Stimulated activated CD4-positive, alpha-beta T cell treated with anti-CD3 and anti-CD28 coated beads, Interleukin-12 subunit alpha, Interleukin-12 subunit beta, amount 100 ng/mL, for 48 hours (primary cell): ENCODE measurements at regions not wholly inside any gene's neighbourhood (a gene's known extent, or its start where the extent isn't known, plus 50 kb on each side); places are given as distances from the start of the nearest gene placed in this dataset.

Experiments used
- DNase-seq, 3 donors: peaks; one replicate each; pipeline ENCODE4 v3.0.0-alpha.2; 2020; ENCODE audit warnings: low read depth in 2 of 3, low spot score in 1 of 3

DNA sequence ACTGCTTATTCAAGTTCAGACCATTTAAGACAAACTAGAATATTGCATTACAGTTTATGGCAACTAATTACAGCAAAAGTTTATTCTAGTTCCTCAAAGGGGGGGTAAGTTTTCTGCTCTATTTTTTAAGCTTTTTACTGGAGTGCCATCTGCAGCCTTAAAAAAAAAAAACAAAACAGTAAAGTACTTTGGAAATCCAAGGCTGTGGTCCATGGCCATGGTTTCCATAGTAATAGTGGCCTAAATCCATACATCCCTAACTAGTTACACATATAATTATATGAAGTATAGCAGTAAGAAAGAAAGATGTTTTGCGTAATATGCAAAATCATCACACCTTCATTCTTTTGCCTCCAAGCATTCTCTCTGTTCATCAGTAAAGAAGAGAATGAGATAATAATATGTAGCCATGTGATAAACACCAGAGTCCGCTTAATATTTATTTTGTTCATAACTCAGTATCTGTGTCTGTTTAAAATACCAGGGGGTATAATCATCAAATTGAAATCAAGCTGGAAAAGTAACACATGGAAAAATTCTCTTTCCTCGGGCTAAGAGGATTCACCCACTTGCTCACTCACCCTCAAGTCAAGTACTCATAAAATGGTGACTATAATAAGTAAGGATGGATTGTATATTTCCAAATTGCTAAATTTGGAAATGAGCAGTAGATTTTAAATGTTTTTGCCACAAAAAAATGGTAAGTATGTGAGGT is 301.1 kb upstream of the RND3 start:
- DNase-seq = no peak

DNA sequence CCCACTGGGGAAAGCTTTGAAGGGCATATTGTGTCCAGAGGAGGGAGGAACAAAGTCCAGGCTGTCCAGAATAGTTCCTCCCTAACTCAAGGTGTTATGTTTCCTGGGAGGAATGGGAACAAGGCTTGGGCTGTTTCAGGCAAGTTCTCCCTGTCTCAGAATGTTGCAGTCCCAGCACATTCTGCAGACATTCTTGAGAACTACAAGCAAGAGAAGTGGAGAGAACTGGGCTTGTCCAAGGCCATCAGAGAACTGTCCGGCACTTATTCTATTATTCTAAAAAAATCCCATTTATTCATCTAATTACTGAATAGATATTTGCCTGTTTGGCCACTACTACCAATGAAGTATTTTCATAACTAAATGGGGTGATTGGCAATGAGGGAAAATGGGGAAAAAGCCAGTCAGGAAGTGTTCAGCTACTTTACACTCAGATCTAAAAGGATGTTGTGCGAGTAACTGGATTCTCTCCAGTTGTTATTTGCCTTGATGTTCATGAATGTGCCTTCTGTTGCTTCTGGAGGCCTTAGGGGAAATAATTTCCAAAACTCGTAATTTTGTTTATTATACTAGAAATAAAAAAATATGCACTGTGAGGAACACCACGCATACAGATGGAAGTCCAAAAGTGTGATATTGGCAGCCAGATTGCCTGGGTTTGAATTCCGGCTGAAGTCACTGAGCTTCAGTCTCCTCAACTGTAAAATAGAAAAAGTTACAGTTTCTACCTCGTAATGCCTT is 300.1 kb upstream of the RND3 start:
- DNase-seq = no peak

DNA sequence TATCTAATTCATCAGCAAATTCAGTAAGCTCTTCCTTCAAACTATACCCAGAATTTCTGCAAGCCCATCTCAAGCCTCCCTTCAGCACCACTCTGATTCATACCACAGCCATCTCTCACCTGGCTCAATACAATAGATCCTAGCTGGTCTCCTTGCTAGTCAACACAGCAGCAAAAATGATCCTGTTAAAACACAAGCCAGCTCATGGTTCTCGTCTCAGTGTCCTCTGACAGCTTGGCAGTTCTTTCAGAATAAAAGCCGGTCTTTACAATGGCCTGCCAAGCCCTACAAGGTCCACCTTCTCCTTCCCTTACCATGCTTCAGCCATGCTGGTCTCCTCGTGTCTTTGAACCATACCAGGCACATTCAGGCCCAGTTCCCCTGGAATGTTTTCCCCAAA is 296.9 kb upstream of the RND3 start:
- DNase-seq = no peak

DNA sequence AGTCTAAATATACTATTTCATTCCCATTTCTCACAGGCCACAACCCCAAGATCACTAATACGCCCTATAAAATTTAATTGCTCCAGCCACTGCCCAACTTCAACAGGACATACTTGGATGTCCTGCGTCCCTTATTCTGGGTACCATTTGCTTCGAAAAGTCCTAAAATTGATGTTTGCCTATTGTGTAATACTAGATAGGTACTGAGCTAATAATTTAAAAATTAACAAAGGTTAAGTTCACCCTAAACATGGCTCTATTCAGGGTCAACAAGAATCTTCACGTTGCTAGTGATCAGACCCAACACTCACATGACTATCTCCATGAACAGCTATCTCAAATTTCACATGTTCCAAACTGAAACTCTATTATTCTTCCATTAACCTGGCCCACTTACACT is 296.4 kb upstream of the RND3 start:
- DNase-seq = no peak

DNA sequence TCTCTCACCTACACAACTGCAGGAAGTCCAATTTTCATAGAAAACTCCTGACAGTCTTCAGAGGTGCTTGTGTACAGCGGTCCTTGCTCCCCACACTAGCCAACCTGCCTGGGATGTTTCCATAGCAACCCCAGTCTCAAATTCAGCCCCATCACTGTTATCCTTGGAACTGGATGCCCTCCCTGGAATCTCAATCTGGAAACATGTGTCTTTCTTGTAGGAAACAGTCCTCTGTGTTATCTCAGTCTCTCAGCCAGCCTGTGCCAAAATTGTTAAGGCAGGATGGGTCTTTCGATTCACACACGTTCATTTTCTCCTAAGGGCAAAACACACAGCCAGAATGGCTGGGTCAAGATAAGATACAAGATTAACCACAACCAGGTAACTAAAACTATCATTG is 295.5 kb upstream of the RND3 start:
- DNase-seq = no peak

DNA sequence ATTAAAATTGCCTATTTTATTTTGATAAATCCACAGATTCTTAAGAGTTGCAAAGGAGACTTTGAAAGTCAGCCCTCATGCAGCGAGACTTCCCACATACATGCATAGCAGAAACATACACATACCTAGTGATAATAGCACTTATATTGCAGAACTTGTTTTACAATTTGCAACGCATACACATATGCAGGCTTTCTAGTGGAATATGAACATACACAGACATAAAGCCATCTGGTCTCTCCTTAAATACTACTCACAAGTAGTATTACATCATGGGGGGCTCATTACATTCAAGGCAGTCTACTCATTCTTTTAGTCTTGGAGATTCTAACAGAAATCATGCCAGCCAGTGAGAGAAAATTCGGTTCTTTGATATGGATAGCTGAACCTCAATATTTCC is 295.1 kb upstream of the RND3 start:
- no peak for DNase-seq

DNA sequence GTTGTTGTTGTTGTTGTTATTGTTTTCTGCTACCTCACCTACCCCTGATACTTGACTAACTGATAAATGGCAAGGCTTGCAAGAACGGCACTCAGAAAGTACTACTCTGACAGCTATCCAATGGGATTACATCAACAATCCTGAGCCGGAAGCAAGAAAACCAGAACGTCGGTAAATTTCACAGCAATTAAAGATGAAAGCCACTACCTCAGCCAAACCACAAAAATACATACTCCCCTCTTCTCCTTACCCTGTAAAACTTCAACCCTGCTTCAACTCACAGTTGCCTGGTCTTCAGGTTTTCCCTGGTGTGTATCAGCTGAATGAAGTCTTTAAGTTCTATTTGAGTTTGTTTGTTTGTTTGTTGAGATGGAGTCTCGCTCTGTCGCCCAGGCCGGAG is 293.7 kb upstream of the RND3 start:
- DNase-seq = no peak

DNA sequence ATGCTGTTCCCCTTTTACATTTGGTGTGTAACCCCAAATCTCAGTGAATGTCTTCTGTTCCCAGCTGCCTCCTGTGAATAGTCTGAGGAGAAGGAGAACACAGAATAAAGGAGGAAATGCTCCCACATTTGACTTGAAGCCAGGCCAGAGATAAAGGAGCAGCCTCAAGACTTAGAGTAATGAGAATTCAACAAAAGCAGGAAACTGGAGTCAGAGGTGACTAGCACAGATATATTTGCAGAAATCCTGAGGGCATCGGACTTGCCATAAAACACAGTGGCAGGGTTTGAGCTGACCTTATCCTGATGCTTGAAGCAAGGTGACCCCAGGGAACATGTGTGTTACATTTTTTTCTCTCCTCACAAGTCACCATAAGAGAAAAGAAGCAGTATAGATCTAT is 291.4 kb upstream of the RND3 start:
- DNase-seq = no peak

DNA sequence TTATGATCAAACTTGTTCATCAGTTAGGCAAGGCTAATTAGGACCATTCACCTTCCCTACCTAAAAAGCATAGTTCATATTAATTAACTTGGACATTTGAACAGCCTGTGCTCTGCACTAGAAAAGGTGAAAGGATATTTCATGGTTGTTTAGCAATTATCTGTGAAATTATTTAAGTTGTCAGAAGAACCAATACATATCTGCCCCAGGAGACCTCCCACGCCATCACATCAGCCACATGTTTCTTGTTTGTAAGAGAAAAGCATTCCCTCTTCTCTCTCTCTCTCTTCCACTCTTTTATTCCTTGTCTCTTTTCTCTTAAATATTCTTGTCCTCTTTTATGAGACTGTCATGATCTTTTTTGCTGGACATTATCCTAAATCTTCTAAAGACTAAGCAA is 282.0 kb upstream of the RND3 start:
- no peak for DNase-seq

DNA sequence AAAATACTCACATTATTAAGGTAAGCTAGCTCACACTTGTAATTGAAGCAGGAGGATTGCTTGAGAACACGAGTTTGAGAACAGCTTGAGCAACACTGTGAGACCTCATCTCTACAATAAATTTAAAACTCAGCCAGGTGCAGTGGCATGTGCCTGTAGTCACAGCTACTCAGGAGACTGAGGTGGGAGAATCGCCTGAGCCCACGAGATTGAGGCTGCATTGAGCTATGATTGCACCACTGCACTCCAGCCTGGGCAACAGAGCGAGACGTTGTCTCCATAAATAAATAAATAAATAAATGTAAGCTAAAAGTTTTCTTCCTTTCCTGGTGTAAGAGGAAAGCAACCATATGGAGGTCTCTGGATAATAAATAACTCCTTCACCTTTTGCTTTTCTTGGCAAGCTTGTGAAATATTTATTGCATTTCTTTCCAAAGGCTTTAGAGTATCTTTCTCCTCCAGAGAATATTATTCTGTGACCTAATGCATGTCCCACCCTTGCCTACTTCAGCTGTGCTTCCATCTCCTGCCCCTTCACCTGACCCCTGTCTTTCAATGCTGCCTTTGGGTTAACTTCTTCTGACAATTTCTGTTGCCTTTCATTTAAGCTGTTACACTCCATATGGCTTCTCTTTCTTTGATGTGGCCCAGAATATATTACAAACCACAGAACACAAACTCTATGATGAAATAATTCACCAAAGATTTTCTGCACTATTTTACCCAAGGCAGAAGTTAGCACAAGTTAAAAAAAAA is 280.7 kb upstream of the RND3 start:
- DNase-seq = no peak

DNA sequence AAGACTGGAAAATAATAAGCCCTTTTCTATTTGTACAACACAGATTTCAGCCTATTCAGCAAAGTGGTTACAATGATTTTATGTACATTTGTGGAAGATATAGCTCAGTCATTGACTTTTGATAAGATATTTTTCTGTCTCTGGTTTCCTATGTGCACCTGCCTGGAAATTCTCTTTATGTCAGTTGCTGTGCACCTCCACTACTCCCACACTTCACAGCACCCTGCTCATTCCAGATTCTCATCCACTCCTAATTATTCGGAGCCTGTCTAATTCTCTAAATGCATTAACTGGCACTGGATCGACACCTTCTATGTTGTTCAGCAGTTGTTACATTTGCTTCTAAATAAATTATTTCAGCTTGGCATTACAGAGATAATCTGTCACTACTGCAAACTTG is 275.1 kb upstream of the RND3 start:
- DNase-seq = no peak

DNA sequence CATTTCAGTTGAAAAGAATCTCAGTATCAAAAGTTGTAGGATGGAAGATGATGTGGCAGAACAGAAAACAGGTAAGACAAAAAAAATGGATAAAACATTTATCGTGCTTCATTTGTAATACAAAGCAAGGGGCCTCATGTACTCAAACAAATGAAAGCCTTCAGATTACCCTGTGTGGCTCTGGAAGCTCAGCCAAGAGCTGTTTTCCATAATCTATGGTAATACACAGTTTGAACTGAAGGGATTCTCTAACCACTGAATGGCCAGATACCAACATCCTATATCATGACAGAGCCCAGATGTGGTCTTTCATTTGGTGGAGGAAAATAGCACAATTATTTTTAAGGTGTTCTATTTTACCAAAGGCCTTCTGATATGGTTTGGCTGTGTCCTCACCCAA is 272.1 kb upstream of the RND3 start:
- DNase-seq = no peak

DNA sequence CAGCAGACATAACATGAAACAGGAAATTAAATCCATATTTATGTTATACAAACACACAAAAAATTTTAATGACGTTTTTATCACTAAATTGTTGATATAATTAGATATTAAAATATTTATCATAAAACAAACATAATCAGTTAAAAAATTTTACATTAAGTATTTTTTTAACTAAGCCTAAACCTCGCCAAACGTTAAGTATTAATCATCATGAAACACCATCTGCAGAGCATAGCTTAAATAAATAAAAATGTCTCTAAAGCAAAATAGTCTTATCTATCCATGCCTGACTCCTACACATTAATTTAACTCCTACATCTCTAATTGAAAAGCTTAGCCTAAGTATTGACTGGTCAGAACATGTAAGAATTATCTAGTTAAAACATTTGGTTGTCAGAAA is 271.6 kb upstream of the RND3 start:
- DNase-seq = no peak

DNA sequence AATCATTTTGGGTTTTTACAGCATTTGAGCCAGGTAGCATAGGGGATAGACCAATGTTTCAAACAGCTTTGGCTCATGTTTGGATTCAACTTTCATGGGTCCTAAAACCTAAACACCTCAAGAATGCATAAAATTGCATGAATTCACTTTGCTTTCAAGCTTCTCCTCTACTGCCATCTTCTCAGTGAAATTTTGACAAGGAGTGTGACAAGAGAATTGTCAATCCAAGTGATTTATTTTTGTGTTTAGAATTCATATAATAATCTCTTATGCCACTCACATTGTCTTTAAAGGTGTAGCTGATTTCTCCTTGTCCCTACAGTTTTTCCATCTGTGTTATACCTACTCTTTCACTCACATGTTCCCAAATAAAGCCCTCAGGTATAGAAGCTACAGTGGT is 264.8 kb upstream of the RND3 start:
- DNase-seq = no peak

DNA sequence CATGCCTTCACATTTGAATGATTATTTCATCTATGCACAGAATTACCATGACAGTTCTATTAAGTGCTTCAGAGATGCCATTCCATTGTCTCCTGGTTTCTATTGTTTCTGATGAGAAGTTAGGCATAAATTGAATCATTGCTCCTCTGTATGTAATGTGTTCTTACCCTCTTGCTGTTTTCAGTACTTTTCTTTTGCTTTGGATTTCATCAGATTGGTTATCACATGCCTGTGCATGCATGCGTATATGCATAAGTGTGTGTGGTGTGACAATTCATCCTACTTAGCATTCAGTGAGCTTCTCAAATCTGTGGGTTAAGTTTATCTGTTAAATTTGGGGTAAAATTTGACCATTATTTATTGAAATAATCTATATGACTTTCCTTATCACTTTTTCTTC is 263.3 kb upstream of the RND3 start:
- DNase-seq = no peak

DNA sequence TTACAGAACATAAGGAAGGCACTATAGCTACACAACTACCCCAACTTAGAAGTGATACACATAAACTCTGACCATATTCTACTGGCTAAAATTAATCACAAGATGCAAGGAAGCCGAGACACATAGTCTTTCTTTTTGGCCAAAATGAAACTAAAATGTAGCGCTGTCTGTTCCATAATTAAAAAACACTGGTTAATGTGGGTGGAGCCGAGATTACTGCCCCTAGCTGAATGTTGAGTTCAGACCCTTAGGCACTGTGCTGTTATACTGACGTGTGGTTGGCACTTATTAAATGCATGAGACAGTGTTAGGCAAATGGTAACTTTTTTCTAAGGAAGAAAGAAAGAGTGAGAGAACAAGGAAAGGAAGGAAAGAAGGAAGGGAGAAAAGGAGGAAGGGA is 254.6 kb upstream of the RND3 start:
- no peak for DNase-seq

DNA sequence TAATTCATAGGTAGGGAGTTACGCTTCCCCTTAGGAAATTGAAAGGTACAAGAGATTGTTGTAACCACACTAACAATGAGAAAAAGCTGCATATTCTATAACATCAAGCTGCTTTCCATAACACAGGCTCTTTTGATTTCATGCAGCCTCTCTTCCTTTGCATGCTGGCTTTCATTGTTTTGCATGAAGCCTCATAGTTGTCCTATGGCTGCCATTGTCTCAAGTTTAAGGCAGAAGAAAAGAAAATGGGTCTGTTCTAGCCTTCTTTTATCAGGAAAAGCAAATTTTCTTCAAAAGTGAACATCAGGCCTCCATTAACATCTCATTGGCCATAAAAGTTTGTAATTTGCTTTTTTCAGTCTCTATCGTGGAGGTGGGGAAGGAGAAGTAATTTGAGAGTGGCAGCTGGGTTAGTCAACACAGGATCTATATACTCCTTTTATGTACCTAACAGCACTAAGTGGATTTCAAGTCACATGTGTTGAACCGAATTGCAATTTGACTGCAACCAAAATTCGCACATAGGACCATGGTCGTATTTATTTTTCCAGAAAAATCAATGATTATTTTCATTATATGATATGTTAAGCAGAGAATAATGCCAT is 248.5 kb upstream of the RND3 start:
- DNase-seq = no peak

DNA sequence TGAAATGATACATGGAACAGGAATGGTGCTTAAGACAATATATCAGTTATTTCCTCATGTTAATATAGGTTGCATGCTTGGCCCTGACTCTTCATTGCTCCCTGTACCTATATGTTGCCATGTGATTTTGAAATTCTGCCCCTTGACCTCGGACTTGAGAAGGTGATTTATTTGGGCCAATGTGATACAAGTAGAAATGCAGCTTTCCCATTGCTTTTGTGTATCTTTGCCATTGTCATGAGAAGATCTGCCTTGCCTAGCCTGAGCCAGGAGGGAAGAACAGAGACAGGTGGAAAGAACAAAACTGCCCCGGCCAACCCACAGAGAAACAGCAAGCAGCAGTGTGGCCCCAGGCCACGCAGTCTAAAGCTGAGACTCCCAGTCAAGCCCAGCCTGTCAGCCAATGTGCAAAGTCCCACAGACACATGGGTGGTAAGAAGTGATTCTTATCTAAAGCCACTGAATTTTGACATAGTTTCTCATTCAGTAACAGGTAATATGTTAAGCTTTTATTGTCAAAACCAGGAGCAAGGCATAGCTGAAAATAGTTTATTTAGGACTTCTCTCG is 245.7 kb upstream of the RND3 start:
- DNase-seq = no peak

DNA sequence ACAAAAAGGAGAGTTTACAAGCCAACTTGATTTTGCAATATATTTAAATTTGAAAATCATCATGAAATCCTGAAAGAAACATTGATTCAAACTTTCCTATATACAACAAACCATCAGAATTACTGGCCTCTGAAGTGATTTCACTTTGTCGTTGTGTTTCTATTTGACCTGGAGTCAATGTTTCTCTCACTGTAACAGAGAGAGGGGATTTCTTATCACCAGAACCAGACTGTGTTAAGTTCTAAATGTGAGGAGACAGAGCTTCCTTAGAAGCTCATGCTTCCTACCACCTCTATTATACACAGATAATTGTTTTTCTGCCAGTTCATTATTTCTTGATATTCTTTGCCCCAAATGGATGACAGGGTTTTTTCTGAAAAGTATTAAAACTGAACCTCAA is 245.0 kb upstream of the RND3 start:
- no peak for DNase-seq

DNA sequence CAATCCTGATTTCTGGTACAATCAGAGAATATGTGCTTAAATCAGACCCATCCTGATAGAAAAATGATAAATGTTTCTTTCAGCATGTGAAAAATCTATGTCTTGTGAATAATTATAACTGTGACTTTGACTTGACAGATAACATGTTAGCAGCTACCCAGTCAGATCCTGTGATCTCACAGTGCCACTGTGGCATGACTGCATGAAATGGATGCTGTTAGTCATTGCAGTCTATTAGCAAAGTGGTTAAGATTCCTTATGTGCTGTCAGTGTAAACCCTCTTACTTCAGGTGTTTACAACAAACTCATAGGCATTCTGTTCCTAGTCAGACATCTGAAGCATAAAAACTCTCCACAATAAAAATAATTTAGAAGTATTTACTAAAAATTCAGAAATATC is 244.6 kb upstream of the RND3 start:
- no peak for DNase-seq

DNA sequence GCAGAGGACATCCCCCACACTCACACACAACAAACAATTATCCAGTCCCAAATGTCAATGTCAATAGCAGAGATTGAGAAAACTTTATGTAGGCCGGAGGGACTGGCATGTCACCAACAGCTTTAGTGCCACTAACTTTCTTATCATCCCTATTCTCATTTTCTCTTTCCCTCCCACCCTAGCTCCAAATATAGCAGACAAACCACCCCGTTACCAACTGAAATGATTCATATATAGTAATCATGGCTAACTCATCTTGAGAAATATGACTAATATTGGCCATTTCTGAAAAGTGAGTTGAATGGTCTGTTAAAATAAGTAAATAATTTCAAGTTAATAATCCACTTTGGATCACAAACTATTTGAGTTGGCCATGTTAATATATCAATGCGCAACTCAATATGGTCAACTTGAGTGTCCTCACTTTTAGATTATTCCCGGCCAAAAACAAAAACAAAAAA is 242.1 kb upstream of the RND3 start:
- DNase-seq = no peak

DNA sequence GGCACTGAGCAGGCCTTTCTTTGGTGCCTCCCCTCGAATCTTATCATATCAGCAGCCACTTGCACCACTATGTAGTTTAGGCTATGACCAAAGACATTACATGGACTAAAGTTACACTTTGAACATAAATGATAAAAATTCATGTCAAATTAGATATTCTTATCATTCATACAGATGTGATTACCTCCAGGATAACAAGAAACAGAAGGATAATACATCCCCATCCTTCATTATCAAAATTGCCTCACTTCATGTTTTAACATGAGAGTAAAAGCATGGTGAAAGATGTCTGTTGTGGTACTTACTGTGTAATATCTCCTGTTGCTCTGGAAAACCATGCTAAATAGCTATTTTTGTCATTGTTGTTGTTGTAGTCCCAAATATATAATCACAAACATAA is 230.8 kb upstream of the RND3 start:
- DNase-seq = no peak
